H1 (cell line): ENCODE measurements at regions not wholly inside any gene's neighbourhood (a gene's known extent, or its start where the extent isn't known, plus 50 kb on each side); places are given as distances from the start of the nearest gene placed in this dataset.

Source experiments
- EP300 ChIP-seq, 2 experiments: IDR thresholded peaks; 1 replicate in 1 of 2; 2 replicates in 1 of 2; pipeline ENCODE4 v1.6.1; 2011 to 2012; ENCODE audit warnings: low read depth in 2 of 2, low read length in 2 of 2, mild to moderate bottlenecking in 2 of 2, borderline replicate concordance in 1 of 2, inconsistent platforms in 1 of 2, moderate library complexity in 1 of 2
- EZH2 ChIP-seq: fragments of 200-600 bp; sonication (generic); IDR thresholded peaks from 2 replicates; pipeline ENCODE4 v1.7.1; 2012; ENCODE audit warnings: low read depth, mild to moderate bottlenecking, moderate library complexity, low read length, inconsistent platforms; ENCODE audit not compliant: severe bottlenecking
- POLR2A ChIP-seq, 2 experiments: IDR thresholded peaks; 1 replicate in 1 of 2; 2 replicates in 1 of 2; pipeline ENCODE4 v1.6.1; 2011; ENCODE audit warnings: low read depth in 2 of 2, low read length in 2 of 2, mild to moderate bottlenecking in 2 of 2; ENCODE audit errors: control extremely low read depth in 1 of 2
- TEAD4 ChIP-seq: IDR thresholded peaks from 2 replicates; pipeline ENCODE4 v1.6.1; 2012; ENCODE audit warnings: low read depth, low read length, inconsistent platforms, mixed read lengths
- TF ChIP-seq, protein P1 (sequence below), 3 experiments: IDR thresholded peaks; 1 replicate in 2 of 3; 2 replicates in 1 of 3; pipeline versions ENCODE4 v1.5.1 to v1.6.1; 2011; ENCODE audit warnings: low read length in 3 of 3, mild to moderate bottlenecking in 3 of 3, inconsistent platforms in 2 of 3, low read depth in 1 of 3, moderate library complexity in 1 of 3; ENCODE audit not compliant: insufficient read depth in 1 of 3; ENCODE audit errors: control extremely low read depth in 1 of 3

DNA sequence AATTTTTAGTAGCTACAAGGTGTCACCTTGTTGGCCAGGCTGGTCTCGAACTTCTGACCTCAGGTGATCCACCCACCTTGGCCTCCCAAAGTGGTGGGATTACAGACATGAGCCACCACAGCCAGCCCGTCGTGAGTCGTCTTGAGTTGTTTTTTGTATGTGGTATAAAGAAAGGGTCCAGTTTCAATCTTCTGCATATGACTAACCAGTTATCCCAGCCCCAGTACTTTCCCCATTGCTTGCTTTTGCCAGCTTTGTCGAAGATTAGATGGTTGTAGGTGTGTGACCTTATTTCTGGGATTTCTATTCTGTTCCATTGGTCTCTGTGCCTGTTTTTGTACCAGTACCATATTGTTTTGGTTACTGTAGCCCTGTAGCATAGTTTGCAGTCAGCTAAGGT is 105.9 kb downstream of the OR13H1 start:
- no peak for TF ChIP-seq POLR2A (IDR thresholded peaks at IDR 0.05; ENCODE audit: control extremely low read depth in 1 of 2, low read depth in 2 of 2, low read length in 2 of 2)
- TF ChIP-seq EZH2, result no peak
- TF ChIP-seq EP300 (IDR thresholded peaks at IDR 0.05; ENCODE audit: borderline replicate concordance in 1 of 2, low read depth in 2 of 2, low read length in 2 of 2), result no peak
- TF ChIP-seq, protein P1, sequence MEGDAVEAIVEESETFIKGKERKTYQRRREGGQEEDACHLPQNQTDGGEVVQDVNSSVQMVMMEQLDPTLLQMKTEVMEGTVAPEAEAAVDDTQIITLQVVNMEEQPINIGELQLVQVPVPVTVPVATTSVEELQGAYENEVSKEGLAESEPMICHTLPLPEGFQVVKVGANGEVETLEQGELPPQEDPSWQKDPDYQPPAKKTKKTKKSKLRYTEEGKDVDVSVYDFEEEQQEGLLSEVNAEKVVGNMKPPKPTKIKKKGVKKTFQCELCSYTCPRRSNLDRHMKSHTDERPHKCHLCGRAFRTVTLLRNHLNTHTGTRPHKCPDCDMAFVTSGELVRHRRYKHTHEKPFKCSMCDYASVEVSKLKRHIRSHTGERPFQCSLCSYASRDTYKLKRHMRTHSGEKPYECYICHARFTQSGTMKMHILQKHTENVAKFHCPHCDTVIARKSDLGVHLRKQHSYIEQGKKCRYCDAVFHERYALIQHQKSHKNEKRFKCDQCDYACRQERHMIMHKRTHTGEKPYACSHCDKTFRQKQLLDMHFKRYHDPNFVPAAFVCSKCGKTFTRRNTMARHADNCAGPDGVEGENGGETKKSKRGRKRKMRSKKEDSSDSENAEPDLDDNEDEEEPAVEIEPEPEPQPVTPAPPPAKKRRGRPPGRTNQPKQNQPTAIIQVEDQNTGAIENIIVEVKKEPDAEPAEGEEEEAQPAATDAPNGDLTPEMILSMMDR (IDR thresholded peaks at IDR 0.05; ENCODE audit: control extremely low read depth in 1 of 3, insufficient read depth in 1 of 3, low read depth in 1 of 3, low read length in 3 of 3), result no peak
- TF ChIP-seq TEAD4, result no peak
